GM12878 (cell line): ENCODE measurements at regions not wholly inside any gene's neighbourhood (a gene's known extent, or its start where the extent isn't known, plus 50 kb on each side); places are given as distances from the start of the nearest gene placed in this dataset.

ENCODE experiments used
- ATAC-seq: fragments of 200-7000 bp; cut with Tn5 transposase; 3 replicates; pipeline ENCODE4 v1.9.1; 2020; ENCODE audit warnings: mild to moderate bottlenecking, moderate library complexity
- BruUV-seq: library from RNA; stranded (reverse); fragments of 400-500 nt; replicated peaks from 2 replicates; lab custom pipeline; 2021; lab: Mats Ljungman, UMichigan
- CTCF ChIA-PET: fragments of 300-600 bp; sonication (Branson Sonifier 250); formaldehyde crosslinking; extraction: SDS; loops from one replicate; lab custom pipeline; 2021; ENCODE audit warnings: inconsistent platforms; lab: Yijun Ruan, JAX
- POLR2A ChIA-PET: fragments of 350-600 bp; formaldehyde crosslinking; extraction: SDS; loops from one replicate; lab custom pipeline; 2021; ENCODE audit warnings: inconsistent platforms; lab: Charles Lee
- RAD21 ChIA-PET: fragments of 300-600 bp; sonication (Branson Sonifier 250); formaldehyde crosslinking; loops from one replicate; lab custom pipeline; 2023; ENCODE audit warnings: antibody characterized with exemption; ENCODE audit not compliant: unreplicated experiment; lab: Charles Lee
- SMC1A ChIA-PET: fragments of 300-600 bp; sonication (Branson Sonifier 250); formaldehyde crosslinking; loops from one replicate; lab custom pipeline; 2023; ENCODE audit not compliant: unreplicated experiment, uncharacterized antibody; lab: Charles Lee
- DNase-seq: peaks from one replicate; pipeline ENCODE4 v3.0.0-alpha.2; 2011; ENCODE audit warnings: low read depth, low spot score
- FAIRE-seq: peaks from 3 replicates; lab custom pipeline; 2011; peaks lifted over from hg19 to GRCh38; lab: Jason Lieb, UNC
- H2AFZ ChIP-seq: 2 replicates; pipeline ENCODE4 v1.6.0; 2011; ENCODE audit warnings: low read depth, low read length, control low read depth; ENCODE audit not compliant: control insufficient read depth
- H3K27ac ChIP-seq: 2 replicates; pipeline ENCODE4 v1.5.1; 2011; ENCODE audit warnings: control low read depth; ENCODE audit not compliant: control insufficient read depth, insufficient read depth
- H3K27me3 ChIP-seq, 2 experiments: replicated peaks in 1 of 2; 2 replicates each; pipeline versions ENCODE4 v1.6.0 to v1.6.1; 2011; ENCODE audit warnings: low read length in 1 of 2; ENCODE audit not compliant: control insufficient read depth in 2 of 2, insufficient read depth in 2 of 2
- H3K36me3 ChIP-seq, 2 experiments: 2 replicates each; pipeline ENCODE4 v1.5.1; 2011; ENCODE audit warnings: low read length in 1 of 2; ENCODE audit not compliant: control insufficient read depth in 2 of 2, insufficient read depth in 2 of 2
- H3K4me1 ChIP-seq: 2 replicates; pipeline ENCODE4 v1.6.1; 2011; ENCODE audit warnings: mild to moderate bottlenecking, low read length, moderate library complexity, mixed read lengths; ENCODE audit not compliant: control insufficient read depth, insufficient read depth
- H3K4me2 ChIP-seq: 2 replicates; pipeline ENCODE4 v1.6.0; 2011; ENCODE audit warnings: control low read depth; ENCODE audit not compliant: control insufficient read depth, insufficient read depth
- H3K4me3 ChIP-seq: fragments of 200-600 bp; sonication (generic); 2 replicates; pipeline ENCODE4 v1.5.1; 2016
- H3K79me2 ChIP-seq: 2 replicates; pipeline ENCODE4 v1.6.0; 2011; ENCODE audit warnings: low read length; ENCODE audit not compliant: control insufficient read depth, insufficient read depth
- H3K9ac ChIP-seq: 2 replicates; pipeline ENCODE4 v1.8.0; 2011; ENCODE audit warnings: low read length, control low read depth, mixed read lengths; ENCODE audit not compliant: control insufficient read depth, insufficient read depth
- H3K9me3 ChIP-seq: replicated peaks from 3 replicates; pipeline ENCODE4 v1.5.1; 2011; ENCODE audit warnings: mild to moderate bottlenecking, low read length; ENCODE audit not compliant: control insufficient read depth, insufficient read depth
- H4K20me1 ChIP-seq: 2 replicates; pipeline ENCODE4 v1.6.0; 2011; ENCODE audit not compliant: control insufficient read depth, insufficient read depth
- CEBPB ChIP-seq, 2 experiments: fragments of 150-350 bp in 1 of 2; IDR thresholded peaks; 2 replicates each; pipeline ENCODE4 v1.6.1; 2012 to 2014; ENCODE audit warnings: low read depth in 2 of 2, low read length in 2 of 2, borderline replicate concordance in 1 of 2, inconsistent platforms in 1 of 2
- CHD4 ChIP-seq: fragments of 200-600 bp; sonication (generic); IDR thresholded peaks from 2 replicates; pipeline ENCODE4 v1.6.1; 2016; ENCODE audit warnings: mild to moderate bottlenecking
- E4F1 ChIP-seq: fragments of 450-650 bp; IDR thresholded peaks from 2 replicates; pipeline ENCODE4 v1.6.1; 2018; ENCODE audit warnings: borderline replicate concordance, mild to moderate bottlenecking; ENCODE audit not compliant: partially characterized antibody
- EGR1 ChIP-seq, 2 experiments: IDR thresholded peaks; 1 replicate in 1 of 2; 2 replicates in 1 of 2; pipeline ENCODE4 v1.6.1; 2011 to 2012; ENCODE audit warnings: low read depth in 2 of 2, low read length in 2 of 2, borderline replicate concordance in 1 of 2, mild to moderate bottlenecking in 1 of 2, moderate library complexity in 1 of 2
- IRF3 ChIP-seq: fragments of 450-650 bp; IDR thresholded peaks from 2 replicates; pipeline ENCODE4 v1.6.1; 2014; ENCODE audit warnings: mild to moderate bottlenecking
- NR2C2 ChIP-seq: IDR thresholded peaks from 2 replicates; pipeline ENCODE4 v1.6.1; 2011; ENCODE audit warnings: borderline replicate concordance, low read depth; ENCODE audit not compliant: control insufficient read depth, insufficient read length
- POLR2A ChIP-seq: IDR thresholded peaks from 2 replicates; pipeline ENCODE4 v1.6.1; 2011; ENCODE audit warnings: low read depth, mild to moderate bottlenecking, low read length
- TAF1 ChIP-seq: IDR thresholded peaks from 2 replicates; pipeline ENCODE4 v1.6.1; 2011; ENCODE audit warnings: mild to moderate bottlenecking, low read depth, low read length, borderline replicate concordance
- TCF12 ChIP-seq: IDR thresholded peaks from 2 replicates; pipeline ENCODE4 v1.6.1; 2011; ENCODE audit warnings: low read depth, mild to moderate bottlenecking, low read length
- ZNF217 ChIP-seq: fragments of 450-650 bp; IDR thresholded peaks from 2 replicates; pipeline ENCODE4 v1.6.1; 2017; ENCODE audit warnings: antibody characterized with exemption, mild to moderate bottlenecking
- WGBS: methylation state at CpG from one replicate; pipeline ENCODE4 v1.1.6; 2016; ENCODE audit warnings: low lambda C conversion rate; ENCODE audit not compliant: insufficient replicate concordance, insufficient coverage; ENCODE audit errors: missing lambda C conversion rate; 5-methylcytosine and 5-hydroxymethylcytosine counted together
- in situ Hi-C: fragments of 300-500 bp; cut with MboI; formaldehyde crosslinking; loops from 9 replicates; pipeline ENCODE4 v1.14.3; 2018; ENCODE audit warnings: mixed read lengths
- intact Hi-C: fragments of 100-400 bp; cut with micrococcal nuclease; formaldehyde crosslinking; loops from one replicate; pipeline ENCODE4 v1.14.2; 2022; ENCODE audit not compliant: unreplicated experiment

GRCh38 chr18:70421471-70422390 lies 132.9 kb downstream of the SOCS6 start:
- in situ Hi-C loops, result no loop called here
- H2AFZ ChIP-seq, result no peak overlapping the region
- SMC1A ChIA-PET, result interaction anchor here (0.9 kb wide), 1 partner anchor 12 kb away, joined by 3 read pairs; no protein-coding TSS in a partner anchor
- POLR2A ChIA-PET, result no interaction called here
- WGBS, result 58% methylated on average over 8 of the region's 8 CpGs
- H3K9ac ChIP-seq, result no peak overlapping the region
- no peak overlapping the region for H3K4me2 ChIP-seq
- H3K79me2 ChIP-seq, result no peaks in the 10 kb centered on the region
- BruUV-seq, result no TSS peak
- no peaks in the 10 kb centered on the region for H4K20me1 ChIP-seq
- H3K36me3 ChIP-seq, result no peaks in the 10 kb centered on the region
- H3K4me1 ChIP-seq, result peaks cover 10% of the 10 kb centered on the region
- DNase-seq, result no peak
- H3K27me3 ChIP-seq, result peaks cover 0 to 4% of the 10 kb centered on the region in 2 experiments; a peak in 1 of 4 replicates
- H3K27ac ChIP-seq, result no peak overlapping the region
- TF ChIP-seq TCF12, result no peak
- no peak for TF ChIP-seq TAF1
- no peak for TF ChIP-seq CEBPB (IDR thresholded peaks at IDR 0.05; ENCODE audit: borderline replicate concordance in 1 of 2, low read depth in 2 of 2, low read length in 2 of 2)
- no peak for TF ChIP-seq E4F1
- no peak for TF ChIP-seq IRF3
- TF ChIP-seq POLR2A, result no peak
- TF ChIP-seq CHD4, result no peak
- no peak for TF ChIP-seq ZNF217
- no peak for TF ChIP-seq EGR1 (IDR thresholded peaks at IDR 0.05; ENCODE audit: borderline replicate concordance in 1 of 2, low read depth in 2 of 2, low read length in 2 of 2)
- TF ChIP-seq NR2C2, result no peak
- TF ChIP-seq, all 136 proteins: peak for 0
- FAIRE-seq (no peak), ATAC-seq (no peak)
- RAD21 ChIA-PET, result no interaction called here
- intact Hi-C loops, result no loop called here
- Histone ChIP-seq H3K4me3 (no peak overlapping the region), H3K9me3 (no peaks in the 10 kb centered on the region; the same call in 2 of the 3 replicates)
- CTCF ChIA-PET, result interaction anchor here (1.2 to 3.4 kb wide), 3 partner anchors 12 to 226 kb away, joined by 3 to 8 read pairs (median 4); no protein-coding TSS in a partner anchor
